GM19395 (cell line): ENCODE measurements at regions not wholly inside any gene's neighbourhood (a gene's known extent, or its start where the extent isn't known, plus 50 kb on each side); places are given as distances from the start of the nearest gene placed in this dataset.
"Not testable (repeated sequence)": the region's sequence is repeated elsewhere in the genome, so short reads cannot be mapped to it uniquely, and the experiment has no call there.

Experiments
- ATAC-seq: cut with Tn5 transposase; IDR thresholded peaks from one replicate; pipeline ENCODE4 v1.9.1; 2021; ENCODE audit warnings: mild to moderate bottlenecking, moderate library complexity; ENCODE audit not compliant: unreplicated experiment

DNA sequence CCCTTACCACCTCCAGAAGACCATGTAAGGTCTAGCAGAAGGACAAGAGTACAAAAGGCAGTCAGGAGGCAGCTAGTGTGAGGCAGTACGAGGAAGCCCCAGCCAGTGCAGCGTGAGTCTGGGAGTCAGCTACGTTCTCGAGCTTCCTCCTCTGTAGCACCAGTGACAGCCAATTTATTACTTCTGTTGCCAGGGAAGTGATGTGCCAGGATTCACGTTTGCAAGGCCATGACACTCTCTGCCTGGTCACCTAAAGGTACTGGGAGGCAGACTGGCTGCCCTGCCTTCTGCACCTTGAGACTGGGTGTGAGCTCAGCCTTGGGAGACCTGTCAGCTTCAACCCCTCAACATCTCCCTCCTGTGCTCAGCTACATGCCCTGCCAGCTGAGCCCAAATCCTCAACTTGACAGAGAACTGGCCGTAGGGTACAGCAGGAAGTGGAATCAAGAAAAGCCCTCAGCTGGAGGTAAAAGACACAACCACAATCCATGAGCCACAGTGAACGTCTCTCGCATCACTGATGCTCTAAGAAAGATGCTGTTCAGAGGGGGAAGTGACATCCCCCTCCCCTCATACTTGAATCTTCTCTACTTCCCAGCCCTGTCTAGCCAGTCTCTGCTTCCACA, 182.5 kb upstream of the RGS6 start:
- ATAC-seq = no peak

DNA sequence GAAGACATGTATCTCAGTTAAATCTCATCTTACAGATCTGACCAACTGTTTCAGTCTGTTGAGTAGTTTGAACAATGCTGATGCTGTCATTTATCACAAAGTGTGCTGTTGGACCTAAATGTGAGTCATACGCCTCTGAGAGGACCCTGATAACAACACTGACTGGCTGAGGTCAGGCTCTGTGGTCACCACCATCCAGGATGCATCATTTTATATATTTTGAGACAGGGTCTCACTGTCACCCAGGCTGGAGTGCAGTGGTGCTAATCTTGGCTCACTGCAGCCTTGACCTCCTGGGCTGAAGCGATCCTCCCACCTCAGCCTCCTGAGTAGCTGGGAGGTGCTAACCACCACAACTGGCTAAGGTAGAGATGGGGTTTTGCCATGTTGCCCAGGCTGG, 181.0 kb upstream of the RGS6 start:
- no peak for ATAC-seq

DNA sequence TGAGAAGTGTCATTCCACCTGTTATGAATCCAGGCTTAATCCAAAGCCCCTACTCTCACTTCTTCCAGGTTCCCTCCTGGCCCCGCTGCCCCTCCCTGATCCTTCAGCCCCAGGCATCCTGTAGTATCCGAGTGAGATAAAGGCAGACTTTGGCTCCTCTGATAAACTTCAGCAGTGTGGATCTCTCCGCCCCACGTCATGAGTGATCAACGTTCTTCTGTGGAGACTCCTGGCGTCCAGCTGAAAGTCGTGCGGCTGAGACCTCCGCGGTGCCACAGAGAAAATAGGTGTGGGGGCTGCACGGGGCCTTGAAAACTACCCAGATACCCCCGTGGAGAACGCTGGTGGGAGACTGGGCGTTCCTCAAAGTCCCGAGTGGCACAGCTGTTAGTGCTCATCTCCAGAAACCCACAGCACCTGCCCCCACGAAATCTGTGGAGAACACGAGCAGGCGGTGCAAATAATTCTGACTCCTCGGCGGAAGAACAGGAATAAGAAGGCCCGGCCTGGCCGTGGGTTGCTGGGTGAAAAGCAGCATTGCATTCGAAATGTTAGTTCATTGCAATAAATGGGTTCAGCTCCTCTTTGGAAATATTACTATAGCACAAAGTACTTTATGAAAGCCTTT, 180.0 kb upstream of the RGS6 start:
- no peak for ATAC-seq

DNA sequence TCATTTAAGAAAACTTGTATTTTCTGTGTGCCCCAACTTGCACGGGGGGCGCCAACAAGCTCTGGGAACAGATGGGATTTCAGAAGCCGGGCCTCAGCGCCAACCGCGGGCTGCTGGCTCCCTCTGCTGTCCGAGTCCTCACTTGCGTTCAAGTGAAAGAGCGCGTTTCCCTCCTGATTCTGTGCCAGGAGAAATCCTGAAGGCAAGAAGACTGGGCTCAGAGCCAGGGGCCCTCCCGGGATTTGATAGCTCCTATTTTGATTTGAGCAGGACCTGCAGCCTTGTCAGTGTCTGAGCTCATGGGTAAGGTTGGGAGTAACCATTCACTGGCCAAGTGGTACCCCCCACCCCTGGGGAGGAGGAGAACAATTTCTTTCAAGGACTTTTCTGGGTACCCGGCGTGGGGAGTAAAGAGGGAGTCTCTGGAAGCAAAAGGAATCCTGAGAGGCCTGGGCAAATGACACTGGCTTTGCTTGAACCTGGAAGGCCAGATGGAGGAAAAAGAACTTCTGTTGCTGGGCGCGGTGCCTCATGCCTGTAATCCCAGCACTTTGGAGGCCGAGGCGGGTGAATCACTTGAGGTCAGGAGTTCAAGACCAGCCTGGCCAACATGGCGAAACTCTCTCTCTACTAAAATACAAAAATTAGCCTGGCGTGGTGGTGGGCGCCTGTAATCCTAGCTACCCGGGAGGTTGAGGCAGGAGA, 179.0 kb upstream of the RGS6 start:
- ATAC-seq = no peak

DNA sequence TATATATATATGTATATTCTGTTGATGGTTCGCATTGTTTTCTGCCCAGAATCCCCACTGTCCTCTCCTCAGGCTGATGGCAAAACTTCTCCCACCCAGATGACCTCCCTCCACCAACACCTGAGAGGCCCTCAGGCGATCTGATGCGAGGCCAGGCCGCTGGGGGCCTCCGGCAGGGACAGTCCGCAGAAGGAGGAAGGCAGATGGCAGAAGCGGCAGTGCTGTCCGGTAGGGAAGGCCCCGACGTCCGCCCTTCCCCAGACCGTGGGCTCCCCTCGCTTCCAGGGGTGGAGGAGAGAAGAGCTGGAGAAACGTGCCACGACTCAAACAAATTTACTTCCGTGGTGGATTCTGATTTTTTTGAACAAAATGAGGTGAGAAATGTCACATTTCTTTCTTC, 178.3 kb upstream of the RGS6 start:
- no peak for ATAC-seq

DNA sequence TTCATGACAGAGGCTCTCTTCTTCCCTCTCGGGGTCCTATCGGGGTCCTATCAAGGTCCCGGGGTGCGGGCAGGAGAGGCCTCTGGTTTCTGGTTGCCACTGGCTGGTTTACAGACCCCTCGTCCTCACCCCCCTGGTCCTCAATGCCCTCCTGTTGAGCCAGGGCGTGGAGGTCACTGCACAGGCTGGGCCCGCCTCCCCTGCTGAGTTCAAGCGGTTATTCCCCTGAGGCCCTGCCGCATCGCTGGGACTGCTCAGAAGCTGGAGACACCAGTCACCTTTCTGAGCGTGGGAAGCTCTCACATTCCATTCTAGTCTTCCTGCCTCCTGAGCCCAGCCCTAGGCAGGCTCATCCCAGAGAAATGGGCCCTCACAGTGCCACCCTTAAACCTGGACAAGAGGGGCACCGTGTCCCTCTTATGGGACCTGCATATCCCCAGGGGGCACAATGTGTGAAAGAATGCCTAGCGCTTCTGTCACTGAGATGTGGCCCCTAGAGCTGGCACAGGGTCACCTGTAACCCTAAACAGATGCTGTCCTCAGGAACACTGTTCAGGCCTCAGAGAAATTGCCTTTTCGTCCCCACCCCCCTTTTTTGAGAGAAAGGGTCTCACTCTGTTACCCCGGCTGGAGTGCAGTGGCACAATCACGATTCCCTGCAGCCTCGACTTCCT, 177.7 kb upstream of the RGS6 start:
- no peak for ATAC-seq

DNA sequence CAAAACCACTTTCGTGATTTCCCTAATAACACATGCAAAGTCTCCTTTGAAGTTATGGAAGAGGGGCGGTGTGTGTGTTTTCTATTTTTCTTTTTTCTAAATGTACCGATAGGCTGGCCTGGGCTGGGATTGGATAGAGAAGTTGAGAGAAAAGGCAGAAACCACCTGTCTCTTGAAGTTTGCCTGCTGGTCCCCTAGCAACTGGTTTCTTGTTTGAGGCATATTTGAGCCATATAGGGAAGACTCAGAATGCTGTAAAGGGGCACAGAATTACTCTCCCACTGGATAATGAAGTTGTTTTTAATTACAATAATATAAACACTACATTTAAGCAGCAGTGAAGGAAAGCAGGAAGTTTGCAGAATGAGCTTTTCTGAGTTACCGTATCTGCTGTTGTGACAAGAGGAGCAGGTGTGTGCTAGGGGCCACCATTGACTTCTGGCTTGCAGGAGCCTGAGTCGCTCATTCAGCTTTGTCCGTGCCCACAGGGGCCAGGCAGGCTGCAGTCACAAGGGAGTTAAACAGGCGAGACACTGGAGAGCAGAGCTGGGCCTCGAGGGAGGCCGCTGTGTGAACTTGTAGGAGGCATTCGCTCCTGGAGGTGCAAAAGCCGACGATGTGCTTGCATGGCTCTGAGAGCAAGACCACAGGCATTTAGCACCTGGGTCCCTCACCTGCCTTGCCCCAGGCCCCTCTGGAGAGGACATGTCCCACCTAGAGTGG, 173.8 kb upstream of the RGS6 start:
- no peak for ATAC-seq

DNA sequence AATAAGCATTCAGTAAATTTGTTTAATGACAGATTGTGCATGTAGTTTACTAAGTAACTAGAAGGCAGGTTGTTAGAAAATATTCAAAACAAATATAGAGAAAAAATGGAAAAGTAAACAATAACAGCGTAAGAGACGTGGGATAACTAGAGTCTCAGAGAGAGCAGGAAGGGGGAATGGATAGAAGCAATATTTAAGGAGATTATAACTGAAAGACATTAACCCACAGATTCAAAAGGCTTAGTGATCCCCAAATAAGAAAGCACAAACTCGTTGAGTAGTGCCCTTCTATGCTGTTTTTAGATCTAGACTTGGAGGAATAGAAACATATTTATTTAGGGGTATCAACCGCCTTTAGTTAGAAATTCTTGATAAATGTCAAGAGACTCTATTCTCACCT, 169.7 kb upstream of the RGS6 start:
- ATAC-seq = no peak

DNA sequence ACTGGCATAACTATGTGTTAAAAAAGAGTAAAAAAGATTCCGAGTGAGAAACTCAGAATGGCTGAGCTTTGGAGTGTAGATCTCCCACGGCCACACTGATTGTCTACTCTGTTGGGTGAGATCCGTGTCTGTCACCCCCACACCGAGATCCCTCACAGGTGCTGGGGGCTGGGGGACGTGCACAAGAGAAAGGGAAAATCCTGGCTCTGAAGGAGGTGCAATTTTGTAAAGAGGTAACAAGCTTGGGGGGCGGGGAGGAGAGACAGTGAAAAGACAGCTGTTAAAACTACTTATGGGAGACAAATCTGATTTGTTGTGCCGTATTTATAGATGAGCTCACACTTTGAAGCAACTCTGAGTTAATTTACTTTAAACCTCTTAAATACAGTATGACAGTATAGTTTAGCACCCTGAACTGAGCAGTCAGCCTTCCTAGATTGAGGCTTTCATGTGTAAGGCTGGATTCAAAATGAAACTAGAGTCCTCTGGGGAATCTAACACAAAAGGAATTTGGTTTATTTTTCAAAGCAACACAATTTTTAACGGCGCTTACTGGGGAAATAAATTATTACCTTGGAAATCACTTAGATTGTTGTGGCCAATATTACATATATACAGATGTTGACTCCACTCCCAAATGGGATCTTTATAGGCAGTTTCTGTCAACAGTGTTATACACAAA, 167.4 kb upstream of the RGS6 start:
- ATAC-seq = no peak

DNA sequence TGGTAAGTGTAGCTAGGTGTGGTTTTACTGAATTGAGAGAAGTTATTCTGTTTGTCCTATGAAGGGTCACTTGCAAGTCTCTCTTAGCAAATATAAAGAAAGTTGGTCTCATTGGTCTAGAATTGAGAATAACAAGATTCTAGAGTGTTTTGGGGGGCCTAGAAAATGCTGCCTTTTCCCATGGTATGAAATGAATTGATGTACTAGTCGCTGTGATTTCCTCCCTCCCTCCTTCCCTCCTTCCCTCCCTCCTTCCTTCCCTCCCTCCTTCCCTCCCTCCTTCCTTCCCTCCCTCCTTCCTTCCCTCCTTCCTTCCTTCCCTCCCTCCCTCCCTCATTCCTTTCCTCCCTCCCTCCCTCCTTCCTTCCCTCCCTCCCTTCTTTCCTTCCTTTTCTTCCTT, 166.7 kb upstream of the RGS6 start:
- ATAC-seq = no peak

DNA sequence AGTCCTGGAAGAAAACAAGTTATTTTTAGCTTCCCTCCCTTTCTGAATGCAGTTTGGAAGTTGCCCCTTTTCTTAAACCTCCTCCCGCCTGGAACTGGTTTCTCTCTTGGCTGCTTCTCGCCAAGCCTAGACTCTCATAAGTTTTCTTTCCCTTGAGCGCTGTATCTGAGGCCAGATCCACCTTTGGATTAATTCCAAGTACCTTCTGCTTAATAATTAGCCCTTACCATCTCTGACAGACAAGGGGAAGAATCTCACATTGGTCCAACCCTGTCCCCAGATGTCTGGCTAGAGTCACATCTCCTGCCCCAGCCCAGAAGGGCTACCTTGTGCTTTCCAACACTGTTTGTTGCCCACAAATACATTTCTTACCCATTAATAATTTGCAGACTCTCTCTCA, 161.8 kb upstream of the RGS6 start:
- no peak for ATAC-seq

DNA sequence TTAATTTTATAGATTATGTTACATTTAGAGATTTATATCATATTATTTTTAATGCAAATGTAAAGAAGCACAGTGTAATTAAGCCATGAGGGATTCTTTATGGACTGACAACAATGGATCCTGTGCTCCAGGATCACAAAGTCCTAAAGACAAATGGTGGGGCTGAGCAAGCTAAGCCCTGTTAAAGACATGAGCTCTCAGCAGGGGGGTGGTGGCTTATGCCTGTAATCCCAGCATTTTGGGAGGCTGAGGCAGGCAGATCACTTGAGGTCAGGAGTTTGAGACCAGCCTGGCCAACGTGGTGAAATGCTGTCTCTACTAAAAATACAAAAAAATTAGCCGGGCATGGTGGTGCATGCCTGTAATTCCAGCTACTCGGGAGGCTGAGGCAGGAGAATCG, 160.8 kb upstream of the RGS6 start:
- not testable (repeated sequence) for ATAC-seq

DNA sequence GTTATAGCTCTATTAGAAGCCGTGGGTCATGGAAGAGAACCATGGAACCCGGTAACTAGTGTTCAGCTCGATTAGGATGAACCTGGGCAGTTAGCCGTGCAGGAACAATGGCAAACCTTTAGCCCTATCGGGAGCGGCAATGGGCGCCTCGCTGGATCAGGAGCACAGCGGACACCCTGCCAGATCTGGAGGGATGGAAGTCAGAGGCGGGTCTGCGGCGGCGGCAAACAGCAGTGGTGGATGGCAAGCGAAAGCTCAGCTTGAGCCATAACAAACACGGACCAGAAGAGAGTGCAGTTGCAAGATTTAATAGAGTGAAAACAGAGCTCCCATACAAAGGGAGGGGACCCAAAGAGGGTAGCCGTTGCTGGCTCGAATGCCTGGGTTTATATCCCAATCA, 160.2 kb upstream of the RGS6 start:
- ATAC-seq = not testable (repeated sequence)

DNA sequence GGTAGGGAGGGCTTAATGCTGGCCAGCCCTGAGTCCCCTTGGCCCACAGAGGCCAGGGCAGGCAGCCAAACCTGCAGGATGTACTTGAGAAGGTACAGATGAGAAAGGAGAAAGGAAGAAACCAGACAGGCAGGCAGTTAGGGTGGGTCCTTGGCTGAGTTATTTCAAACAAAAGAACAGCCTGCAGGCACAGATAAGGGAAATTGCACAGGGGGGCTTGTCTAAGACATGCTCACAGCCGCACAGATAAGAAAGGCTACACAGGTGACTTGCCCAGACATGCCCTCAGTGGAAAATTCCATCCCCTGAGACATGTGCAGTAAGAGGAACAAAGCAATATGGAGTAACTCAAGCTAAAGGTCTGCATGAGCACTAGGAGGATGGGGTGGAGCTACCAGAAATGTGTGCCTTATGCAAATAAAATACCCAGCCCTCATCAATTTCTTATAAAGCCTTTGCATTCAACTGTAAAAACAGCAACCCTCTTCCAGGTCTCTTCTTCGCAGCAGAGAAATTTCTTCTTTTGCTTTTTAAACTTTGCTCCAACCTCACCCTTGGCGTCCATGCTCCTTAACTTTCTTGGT, 158.2 kb upstream of the RGS6 start:
- ATAC-seq = no peak

DNA sequence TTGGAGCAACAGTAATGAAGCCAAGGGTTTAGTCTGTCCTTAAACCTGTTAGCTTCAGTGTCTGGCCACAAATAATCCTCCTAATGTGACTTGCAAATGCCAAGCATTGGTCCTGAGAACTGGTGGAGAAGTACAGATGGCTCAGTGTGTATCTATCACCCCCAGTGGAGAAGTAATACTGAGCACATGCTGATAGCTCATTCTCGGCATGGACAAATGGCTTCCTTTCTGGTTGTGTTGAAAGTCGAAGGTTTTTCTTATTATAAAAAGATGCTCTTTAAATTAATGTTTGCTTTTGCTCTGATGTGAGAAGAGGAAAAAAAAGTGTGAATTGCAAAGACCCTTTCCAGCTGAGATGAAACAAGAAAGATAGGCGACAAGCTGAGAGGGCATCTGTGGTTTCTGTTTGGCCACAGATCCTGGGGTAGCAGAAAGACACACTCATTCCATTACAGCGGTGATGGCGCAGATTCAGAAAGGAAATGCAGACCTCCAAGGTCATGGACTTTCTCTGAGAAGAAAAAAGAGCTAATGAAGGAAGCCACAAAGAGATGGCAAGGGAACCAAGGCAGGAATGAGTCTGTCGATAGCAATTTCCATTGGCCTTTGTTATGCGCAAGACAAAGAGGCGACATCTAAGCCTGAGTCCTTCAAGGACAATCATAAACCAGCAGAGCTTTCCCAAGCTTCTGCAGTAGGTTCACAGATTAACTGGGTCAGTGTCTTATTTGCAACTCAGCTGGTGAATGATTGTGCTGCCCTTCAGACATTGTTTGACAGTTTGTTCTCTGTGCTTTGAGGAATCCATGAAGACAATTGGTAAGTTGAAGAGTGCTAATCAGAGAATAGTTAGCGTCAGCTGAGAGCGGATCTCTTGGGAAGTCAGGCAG, 155.5 kb upstream of the RGS6 start:
- no peak for ATAC-seq

DNA sequence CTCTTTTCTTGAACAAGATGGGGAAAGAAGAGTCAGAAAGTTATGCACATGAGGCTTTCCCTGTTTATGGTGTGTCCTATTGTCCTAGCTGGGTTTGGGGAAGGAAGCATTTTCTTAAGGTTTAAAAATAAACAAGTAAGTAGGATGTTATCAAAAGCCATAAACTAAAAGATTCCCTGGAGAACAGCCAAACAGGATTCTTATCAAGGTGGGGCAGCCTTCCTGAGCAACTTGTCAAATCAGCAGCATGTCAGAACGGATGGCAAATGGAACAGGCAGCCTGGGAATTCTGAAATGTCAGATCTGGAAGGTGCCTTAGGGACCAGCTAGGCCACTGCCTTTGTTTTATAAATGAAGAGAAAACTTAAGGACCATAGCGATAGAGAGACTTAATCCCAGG, 152.2 kb upstream of the RGS6 start:
- ATAC-seq = no peak

DNA sequence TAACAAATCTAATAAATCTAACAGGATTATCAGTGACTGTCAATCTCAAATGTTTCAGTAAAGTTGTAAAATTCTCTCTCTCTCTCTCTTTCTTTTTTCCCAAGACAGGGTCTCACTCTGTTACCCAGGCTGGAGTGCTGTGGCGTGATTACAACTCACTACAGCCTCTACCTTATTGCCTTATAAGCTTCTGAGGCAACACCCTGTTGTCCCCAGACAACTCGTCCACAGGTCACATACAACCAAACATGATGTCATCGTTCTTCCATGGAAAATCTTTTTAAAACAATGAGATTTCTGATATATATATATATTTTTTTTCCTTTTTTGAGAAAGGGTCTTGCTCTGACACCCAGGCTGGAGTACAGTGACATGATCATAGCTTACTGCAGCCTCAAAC, 151.4 kb upstream of the RGS6 start:
- no peak for ATAC-seq

DNA sequence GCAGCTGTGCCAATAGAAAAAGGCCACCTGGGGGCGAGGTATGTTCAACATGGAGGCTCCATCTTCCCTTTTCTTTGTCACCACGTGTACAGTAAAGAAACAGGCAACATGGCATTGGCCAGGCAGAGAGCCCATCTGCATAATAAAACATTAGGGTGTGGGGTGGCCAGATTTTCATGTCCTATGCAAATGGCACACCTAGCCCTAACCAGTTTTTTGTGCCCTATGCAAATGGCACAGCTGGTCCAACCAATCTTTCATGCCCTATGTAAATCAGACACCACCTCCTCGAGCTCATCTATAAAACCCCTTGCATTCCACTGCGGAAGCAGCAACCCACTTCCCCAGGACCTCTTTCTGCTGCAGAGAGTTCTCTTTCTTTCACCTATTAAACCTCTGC, 149.1 kb upstream of the RGS6 start:
- no peak for ATAC-seq

DNA sequence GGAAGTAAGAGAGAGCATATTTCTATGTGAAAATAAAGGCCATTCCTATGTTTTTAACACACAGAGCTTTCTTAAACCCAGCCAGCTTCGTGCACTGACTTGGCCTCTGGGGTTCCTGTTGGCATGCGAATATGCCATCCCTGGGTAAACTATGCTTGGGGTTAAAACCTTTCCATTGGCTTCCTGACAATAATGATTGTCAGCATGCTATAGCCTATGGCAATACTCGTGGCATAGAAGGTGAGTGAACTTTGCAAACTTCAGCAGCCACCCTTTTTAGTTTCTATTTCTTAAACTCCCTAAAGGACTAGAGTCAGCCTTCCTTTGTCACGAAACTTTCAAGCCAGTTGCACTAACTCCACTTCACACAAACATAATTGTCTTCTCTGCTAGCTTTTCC, 148.4 kb upstream of the RGS6 start:
- ATAC-seq = no peak
